DMS79 (cell line): ENCODE measurements at regions not wholly inside any gene's neighbourhood (a gene's known extent, or its start where the extent isn't known, plus 50 kb on each side); places are given as distances from the start of the nearest gene placed in this dataset.
"Not testable (repeated sequence)": the region's sequence is repeated elsewhere in the genome, so short reads cannot be mapped to it uniquely, and the experiment has no call there.

ENCODE experiments used
- DNase-seq: peaks from one replicate; lab custom pipeline; 2025; lab: John Stamatoyannopoulos, UW

DNA sequence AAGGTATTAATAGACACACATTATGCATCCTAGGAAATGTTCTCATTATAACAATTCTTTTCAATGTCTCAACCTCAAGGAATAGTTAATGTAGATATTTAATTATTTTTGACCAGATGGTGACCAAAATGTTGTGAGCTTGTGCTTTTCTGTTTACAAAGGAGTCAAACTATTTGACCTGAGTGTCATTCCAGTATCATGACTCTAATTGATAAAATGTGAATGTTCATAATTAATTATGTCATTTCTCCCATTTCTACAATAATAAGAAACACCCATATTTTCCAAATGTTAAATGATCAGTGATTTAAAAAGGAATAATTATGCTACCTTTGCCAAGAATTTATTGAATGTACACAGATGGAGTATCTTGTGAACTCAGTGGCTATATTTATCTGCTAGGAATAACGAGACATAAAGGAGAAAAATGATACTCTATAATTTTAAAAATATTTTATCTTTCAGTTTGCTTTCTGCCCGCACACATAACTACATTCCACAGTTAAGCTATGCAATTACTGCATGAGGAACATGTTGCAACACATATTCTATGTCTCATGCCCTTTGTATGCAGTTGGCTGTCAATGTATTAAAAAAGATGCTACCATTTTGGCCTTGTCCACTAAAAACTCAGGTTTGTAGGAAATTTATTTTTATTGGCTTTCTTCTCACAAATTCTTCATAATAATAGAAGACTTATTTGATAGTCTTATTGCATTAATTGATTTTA is 376.7 kb upstream of the CCDC179 start:
- no peak for DNase-seq

DNA sequence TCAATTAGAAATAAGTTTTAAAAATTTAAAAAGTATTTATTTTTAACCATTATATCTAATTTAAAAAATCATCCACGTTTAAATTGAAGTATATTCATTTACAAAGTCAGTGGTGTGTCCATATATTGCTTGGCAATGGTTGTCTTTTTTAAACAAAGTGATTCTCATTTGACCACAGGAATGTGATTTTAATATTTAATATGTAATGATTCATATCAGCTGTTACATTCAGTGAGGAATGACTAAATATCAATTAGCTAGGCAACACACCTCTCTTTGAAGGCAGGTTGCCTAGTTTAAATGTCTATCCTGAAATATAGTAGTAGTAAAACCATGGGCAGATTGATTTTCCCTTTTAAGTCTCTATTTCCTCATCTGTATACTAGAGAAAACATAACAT is 392.2 kb upstream of the CCDC179 start:
- no peak for DNase-seq

DNA sequence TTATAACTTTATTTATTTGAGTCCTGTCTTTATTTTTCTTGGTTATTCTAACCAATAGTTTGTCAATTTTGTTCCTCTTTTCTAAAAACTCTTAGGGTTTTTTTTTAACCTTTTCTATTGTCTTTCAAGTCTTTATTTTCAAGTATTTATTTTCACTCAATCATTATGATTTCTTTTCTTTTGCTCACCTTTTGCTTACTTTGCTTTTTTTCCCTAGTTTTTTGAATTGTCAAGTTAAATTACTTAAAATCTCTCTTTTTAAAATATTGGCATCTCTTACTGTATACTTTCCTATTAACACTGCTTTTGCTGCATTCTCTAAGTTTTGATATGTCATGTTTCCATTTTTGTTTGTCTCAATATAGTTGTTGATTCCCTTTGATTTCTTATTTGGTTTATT is 396.8 kb upstream of the CCDC179 start:
- no peak for DNase-seq

DNA sequence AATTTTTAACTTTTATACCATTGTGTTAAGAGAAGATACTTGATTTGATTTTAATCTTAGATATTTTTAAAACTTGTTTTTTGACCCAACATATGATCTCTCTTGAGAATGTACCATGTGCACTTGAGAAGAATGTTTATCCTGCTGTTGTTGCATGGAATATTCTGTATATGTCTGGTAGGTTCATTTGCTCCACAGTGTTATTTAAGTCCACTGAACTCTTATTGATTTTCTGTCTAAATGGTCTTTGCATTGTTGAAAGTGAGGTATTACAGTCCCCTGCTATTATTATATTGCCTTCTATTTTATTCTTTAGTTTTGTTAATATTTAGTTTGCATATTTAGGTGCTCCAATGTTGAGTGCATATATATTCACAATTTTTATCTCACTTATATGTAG is 397.3 kb upstream of the CCDC179 start:
- DNase-seq, result no peak

DNA sequence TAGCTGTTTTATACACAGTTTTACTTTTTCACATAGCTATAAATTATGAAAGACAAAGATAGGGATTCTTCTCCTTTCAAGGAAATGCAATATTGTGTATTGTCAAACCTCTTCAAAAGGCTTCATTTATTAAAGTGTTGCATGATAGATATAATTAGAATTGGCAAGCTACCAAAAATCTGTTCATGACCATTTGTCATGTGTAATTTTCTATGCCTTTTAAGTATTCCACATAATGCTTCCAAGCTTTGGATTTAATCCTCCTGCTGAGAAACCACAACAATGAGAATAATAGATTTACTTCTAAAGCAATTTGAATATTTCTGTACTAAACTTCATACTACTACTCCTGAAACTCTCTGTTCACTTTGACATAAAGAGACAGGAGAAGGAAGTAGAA is 403.2 kb upstream of the CCDC179 start:
- DNase-seq, result no peak

DNA sequence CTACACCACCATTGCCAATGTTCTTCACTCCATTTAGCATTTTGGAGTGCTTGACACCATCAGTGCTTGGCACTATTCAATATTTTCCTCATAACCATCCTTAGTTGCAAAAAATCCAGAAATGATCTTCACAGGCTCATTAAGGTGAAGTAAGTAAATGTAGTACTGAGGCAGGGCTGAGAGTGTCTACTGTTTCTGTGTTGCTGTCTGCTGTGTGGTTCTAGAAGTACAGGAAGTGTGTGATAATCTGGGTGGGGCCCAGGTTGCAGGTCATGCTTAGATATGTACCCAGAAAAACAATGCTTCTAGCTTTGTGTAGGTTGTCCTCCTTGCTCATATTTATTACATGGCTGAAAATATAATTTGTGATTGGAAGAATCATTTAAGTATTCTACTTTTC is 411.8 kb upstream of the CCDC179 start:
- no peak for DNase-seq

DNA sequence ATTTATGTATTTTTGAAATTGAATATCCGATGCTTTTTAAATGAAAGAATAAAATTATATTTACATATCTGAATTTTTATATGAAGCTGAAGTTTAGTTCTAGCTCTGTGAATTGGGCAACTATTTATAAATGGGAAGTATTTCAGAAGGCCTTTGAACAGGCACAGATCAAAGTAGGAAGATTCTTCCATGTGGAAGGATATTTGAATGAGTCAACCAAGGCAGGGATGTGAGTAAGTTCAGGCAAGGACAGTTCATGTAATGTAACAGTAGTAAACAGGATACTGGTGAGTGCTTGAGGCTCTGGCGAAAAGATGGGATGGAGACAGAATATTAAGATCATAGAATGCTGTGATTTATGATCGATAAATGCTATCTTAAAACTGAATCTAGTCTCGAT is 417.8 kb upstream of the CCDC179 start:
- DNase-seq, result no peak

DNA sequence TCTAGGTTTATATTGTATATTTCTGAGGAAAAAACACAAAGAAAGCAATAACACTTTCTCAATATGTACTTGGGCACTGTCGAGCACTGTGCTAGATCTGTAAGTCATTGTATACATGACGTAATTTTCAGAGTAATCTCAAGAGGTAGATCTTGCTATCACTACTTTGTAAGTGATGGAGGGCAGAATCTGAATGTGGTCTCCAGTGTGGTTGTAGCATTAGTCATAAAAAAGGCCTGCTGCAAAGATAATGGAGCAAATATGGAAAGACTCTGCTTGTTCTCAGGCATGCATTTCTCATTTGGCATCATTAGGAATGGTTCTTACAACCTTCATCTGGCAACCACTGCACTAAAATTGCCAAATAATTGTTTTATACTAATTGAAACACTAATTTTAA is 419.8 kb upstream of the CCDC179 start:
- no peak for DNase-seq

DNA sequence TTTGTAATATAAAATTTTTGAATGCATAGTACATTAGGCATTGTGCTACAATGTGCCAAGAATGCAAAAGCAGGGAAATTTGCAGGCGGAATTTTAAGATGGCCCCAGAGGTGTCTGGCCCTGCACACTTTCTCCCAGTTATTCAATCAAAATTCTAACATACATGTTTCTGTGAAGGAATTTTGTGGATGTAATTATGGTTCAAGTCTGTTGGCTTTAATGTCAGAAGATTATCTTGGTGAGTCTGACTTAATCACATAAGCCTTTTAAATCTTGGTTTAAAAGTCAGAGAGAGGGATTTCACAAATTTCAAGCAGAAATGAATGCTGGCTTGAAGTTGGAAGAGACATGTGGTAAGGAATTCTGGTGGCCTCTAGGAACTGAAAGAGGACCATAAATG is 423.4 kb upstream of the CCDC179 start:
- DNase-seq, result no peak

DNA sequence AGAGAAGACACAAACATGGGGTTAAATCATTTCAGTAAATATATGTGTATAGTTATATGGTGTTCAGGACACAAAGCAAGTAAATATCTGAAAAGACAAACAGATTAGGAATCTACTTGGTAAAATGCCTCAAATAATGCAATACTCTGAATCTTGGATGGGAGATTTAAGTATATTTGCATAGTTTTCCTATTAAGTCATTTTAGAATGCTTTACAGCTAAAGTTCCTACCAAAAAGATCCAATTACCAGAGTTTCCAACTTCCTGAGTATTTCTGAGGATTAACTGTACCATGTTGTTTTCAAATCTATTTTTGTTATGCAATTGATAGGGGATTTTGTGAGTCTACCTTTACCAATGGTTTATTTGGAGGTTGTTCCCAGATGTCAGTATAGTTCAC is 424.4 kb upstream of the CCDC179 start:
- DNase-seq, result no peak

DNA sequence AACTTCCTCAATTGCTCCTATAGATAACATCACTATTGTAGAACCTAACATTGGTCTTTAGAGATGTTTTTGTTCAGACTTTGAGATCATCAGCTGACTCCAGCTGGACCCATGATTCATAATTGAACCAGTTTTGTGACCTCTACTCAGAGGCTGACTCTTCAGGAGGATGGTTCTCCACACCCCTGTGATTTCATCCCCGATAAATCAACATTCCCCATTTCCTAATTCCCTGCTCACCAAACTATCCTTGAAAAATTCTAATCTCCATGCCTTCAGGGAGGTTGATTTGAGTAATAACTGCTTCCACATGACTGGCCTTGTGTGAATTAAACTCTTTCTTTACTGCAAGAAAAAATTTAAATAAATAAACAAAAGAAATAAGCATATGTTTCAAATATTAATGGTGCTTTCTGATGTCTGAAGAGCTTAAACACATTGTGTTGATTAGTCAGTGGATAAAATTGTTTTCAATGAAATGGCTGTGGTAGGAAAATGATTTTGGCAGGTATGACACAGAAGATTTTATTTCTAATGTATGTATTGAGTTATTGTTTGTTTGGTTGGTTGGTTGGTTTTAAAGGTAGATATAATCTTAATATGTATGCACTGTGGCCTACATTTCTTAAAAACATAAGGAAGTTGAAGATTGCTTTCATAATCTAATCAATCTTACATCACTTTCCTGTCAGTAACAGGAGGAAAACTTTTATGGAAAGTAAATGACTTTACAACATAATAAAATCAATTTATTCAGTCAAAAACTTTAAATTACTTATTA is 427.9 kb upstream of the CCDC179 start:
- no peak for DNase-seq

DNA sequence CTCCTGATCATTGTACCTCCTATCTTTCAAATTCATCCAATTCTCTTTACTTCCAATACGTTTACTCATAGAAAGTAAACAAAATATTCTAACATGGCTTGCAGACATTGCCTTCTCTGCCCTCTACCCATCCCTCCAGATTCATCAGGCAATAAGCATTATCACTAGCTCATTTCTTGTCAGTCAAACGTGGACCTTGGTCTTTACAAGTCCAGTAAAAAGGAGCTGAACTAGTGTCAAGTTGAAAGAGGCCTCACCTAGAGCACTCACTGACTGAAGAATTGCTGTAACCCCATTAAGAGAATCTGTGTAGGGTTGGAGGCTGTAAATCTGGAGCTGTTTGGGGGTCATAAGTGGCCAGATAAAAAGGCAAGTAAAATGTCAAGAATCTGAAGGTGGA is 435.0 kb upstream of the CCDC179 start:
- DNase-seq, result no peak

DNA sequence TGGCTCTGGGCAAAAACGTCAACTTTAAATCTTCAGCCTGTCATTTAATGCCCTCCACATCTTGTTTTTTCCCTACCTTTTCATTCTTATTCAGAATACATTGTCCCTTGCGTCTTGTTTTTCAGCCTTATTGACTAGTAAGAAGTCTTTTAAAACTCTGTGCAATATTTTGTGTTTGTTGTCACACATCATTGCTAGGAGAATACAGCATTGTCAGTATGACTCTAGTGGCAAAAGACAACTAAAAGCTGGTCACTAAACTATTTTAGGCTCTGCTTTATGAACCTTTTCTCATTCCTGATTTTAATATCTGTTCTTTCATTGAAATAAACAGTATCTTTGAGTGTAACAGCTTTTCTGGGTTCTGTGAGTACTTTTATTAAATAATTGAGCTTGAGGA is 447.8 kb upstream of the CCDC179 start:
- DNase-seq, result no peak

DNA sequence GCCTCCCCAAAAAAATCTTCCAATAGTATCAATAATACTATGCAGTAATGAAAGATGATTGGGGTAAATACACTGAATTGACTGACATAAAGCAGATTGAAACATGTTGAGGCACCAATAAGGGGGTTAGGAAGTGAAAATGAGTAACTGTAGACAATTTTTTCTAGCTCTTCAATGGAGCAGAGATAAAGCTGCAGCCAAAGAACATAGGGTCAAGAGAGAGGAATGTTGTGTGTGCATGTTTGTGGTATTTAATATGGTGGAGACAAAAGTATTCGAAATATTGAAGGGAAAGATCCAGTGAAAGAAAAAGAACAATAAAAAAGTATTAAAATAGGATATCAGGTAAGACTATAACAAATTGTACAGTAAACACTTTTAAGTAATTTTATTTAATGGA is 450.0 kb upstream of the CCDC179 start:
- DNase-seq, result no peak

DNA sequence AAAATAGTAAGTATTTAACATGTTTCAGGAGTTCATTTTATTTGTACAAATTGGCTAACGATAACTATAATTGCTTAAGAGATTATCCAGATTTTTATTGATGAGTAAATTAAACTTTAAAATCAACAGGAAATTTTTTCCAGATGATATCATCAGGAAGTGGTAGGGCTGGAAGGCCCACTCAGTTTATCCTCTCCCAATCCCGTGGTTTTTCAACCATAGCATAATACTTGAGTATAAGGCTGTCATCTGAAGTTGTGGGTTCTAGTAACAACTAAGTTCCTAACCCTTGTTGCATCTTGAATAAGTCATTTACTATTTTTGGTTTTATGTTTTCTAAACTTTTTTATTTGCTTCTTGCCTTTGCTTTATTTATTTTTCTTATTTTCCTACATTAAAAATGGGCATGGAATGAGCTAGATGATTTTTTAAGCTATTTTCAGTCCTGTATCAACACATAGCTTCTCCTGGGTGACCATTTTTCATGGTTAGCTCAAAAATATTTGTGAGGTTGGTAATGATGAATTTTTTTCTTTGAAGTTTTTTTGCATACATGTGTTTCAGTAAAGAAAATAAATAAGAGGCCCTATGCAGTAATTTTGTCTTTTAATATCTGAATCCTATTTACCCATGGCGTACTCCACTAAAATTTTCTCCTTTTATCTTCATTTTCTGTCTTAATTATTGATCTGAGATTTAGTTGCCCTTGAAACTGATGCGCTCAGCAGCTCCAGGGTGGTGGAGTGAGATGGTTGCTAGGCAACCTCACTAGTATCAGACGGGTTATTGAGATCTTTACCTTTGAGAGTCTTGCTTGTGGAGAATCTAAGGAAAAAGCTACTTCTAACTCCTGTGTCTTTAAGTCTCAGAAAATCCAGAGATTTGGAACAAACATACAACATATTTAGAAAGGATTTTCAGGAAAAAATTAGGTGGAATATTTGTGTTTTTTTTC is 452.0 kb upstream of the CCDC179 start:
- peak; percentile 7 for DNase-seq

DNA sequence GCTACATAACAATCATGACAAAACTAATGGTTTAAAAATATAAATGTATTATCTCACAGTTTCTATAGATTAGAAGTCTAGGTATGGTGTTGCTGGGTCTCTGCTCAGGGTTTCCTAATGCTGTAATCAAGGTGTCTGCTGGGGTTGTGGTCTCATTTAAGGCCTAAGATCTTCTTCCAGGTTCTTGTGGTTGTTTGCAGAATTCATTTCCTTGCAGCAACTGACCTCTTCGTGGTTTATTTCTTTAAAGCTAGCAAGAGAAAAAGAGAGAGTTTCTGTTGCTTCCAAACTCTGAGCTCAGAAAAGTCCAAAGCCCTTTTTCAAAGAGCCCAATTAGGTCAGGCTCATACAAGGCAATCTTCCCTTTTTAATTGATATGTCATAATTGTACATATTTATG is 452.7 kb upstream of the CCDC179 start:
- no peak for DNase-seq

DNA sequence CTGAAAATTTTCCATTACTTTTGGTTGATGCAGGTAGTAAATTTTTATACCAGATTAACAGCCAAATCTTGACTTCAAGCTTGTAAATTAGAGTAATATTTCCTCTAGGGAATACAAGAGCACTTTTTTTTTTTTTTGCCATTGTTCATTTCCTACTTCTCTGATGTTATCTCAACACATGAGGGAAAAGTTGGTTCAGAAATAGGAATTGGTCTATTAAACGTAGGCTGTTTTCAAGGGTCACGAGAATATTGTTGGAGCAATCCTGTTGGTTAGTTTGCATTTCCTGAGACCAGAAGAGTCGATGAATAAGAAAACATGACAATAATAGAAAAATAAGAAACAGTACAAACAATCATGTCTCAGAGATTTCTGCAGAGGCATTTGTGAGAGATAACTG is 453.9 kb upstream of the CCDC179 start:
- DNase-seq, result no peak

DNA sequence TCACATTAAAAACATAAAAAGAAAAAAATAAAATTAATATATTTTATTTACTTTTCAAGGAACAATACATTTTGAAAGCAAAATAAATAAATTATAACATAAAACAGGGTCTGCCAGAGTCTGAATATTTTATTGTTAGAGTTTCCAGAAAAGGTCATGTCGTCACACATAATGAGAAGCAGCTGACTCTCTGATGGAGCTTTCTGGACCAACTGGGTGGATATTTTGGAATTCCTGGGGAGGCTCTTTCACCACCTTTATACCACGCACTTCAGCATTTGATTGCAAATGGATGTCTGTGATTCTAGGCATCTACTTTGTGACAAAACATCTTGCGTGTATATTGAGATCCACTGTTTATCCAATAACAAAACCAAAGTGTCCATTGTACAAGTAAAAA is 455.0 kb upstream of the CCDC179 start:
- DNase-seq, result no peak

DNA sequence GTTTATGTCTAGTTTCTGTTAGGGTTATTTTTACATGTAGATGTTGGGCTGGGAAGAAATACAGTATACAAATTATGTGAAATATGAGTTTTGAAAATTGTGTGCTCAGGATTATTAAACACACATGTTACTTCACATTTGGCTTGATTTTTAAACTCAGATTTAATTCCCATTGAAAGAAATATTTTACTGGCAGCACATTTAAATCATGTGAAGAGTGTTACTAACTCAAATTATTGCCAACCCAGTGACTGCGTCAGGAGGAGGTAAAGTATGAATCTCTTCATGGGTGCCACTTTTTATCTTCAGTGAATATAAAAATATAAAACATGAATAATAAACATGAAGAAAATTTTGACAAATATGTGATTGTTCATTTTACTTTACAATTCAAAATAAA is 457.5 kb upstream of the CCDC179 start:
- no peak for DNase-seq

DNA sequence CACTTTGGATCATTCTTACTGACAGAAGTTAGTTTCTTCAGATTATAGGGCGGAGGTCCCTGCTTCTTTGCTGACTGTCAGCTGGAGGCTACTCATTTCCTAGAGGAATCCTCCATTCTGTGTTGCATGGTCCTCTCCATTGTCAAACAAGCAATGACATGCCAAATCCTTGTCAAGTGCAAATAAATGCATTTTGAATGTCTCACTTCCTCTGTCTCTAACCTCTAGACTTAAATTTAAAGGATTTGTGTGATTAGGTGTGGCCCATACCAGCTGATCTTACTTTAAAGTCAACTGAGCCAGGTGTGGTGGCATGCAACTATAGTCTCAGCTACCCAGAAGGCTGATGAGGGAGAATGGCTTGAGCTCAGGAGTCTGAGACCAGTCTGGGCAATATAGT is 458.4 kb upstream of the CCDC179 start:
- DNase-seq, result no peak

DNA sequence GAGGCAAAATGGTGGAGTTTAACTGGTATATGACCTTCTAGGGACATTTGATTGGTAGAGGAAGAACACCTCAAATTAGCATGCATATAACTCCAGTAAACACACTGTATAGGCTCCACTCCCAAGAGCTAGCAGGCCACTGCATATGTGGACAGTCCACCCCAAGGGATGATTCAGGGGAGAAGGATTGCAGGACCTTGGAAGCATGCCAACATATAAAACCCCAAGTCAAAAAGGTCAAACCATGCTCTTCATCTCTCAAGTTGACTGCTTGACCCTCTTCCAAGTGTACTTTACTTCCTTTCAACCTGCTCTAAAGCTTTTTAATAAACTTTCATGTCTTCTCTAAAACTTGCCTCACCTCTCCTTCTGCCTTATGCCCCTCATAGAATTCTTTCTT is 459.9 kb upstream of the CCDC179 start:
- DNase-seq, result no peak

DNA sequence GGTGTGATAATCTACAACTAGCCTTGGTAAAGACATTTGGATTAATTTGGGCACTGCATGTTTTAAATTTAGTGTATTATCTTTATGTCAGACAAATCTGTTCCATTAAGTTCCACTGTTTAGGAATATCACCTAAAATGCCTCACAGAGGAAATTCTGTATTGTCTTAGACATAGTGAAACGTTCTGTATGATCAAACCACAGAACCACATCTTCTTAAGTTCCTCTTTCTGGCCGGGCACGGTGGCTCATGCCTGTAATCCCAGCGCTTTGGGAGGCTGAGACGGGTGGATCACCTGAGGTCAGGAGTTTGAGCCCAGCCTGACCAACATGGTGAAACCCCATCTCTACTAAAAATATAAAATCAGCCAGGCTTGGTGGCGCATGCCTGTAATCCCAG is 475.3 kb upstream of the CCDC179 start:
- DNase-seq, result not testable (repeated sequence)

DNA sequence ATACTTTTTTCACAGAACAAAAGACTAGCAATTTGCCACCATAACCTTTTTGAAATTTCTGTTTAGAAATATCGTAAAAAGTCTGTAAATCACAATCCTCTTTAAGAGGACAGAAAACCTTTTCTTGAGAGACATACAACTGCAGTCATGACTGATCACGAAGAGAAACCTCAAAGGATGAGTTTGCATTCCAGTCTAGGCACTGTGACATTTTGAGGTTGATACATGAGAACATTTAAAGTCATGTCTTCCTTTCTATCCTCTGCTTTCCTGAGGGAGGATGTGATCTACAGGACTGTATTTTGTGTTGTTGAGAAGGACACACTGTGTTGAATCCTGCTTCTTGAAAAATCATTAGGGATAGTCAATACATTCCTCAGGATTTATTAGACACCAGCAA is 476.7 kb upstream of the CCDC179 start:
- DNase-seq, result no peak
